ENCODE measurements at regions not wholly inside any gene's neighbourhood (a gene's known extent, or its start where the extent isn't known, plus 50 kb on each side); places are given as distances from the start of the nearest gene placed in this dataset.

DNA sequence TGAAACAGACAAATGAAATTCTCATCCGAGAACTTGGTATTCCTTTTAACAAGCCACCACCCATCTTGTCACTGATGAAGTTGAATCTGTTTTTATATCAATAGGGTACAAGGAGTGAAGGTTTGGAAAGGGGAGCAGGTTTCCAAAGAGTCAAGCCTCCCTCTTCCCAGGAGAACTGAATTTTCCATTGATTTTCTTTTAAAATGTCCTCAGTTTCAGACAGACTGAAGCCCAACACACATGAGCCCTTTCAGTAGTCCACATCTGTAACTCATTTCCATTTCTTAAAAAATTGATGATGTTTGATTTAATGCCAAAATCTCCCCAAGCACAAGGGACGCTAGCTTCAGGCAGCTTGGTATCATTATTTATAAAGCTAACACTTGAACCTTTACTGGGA, 187.7 kb downstream of the FOXB1 start:
- H2AFZ ChIP-seq (ENCODE audit: low read length) = no peak overlapping the region
- no CpG with 5 or more reads among the region's 2 CpGs for WGBS (ENCODE audit: extremely low coverage, insufficient read length, low lambda C conversion rate)
- H3K9ac ChIP-seq (ENCODE audit: extremely low read depth, insufficient read length, low read length) = no peak overlapping the region
- TF ChIP-seq, protein P1, sequence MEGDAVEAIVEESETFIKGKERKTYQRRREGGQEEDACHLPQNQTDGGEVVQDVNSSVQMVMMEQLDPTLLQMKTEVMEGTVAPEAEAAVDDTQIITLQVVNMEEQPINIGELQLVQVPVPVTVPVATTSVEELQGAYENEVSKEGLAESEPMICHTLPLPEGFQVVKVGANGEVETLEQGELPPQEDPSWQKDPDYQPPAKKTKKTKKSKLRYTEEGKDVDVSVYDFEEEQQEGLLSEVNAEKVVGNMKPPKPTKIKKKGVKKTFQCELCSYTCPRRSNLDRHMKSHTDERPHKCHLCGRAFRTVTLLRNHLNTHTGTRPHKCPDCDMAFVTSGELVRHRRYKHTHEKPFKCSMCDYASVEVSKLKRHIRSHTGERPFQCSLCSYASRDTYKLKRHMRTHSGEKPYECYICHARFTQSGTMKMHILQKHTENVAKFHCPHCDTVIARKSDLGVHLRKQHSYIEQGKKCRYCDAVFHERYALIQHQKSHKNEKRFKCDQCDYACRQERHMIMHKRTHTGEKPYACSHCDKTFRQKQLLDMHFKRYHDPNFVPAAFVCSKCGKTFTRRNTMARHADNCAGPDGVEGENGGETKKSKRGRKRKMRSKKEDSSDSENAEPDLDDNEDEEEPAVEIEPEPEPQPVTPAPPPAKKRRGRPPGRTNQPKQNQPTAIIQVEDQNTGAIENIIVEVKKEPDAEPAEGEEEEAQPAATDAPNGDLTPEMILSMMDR (conservative IDR thresholded peaks at IDR 0.05) = no peak
- H2BK5ac ChIP-seq (ENCODE audit: insufficient read length, low read length) = no peak overlapping the region
- no peaks in the 10 kb centered on the region for H3K4me1 ChIP-seq (ENCODE audit: insufficient read depth, low read length)
- peaks cover 5% of the 10 kb centered on the region for H3K9me3 ChIP-seq (ENCODE audit: control insufficient read depth, low read depth, low read length)
- no peaks in the 10 kb centered on the region for H3K23me2 ChIP-seq (ENCODE audit: insufficient read length, low read depth, low read length, poor library complexity, severe bottlenecking)
- no peak overlapping the region for H4K5ac ChIP-seq (ENCODE audit: insufficient read length, low read depth, low read length)
- peaks cover 6 to 10% of the 10 kb centered on the region in 2 experiments; a peak in 2 of 4 replicates for H3K4me1 Mint-ChIP-seq
- no peak overlapping the region for H4K91ac ChIP-seq (ENCODE audit: insufficient read length, low read depth, low read length)
- H2BK20ac ChIP-seq (ENCODE audit: low read depth, low read length, poor library complexity, severe bottlenecking) = no peak overlapping the region
- no peak overlapping the region for H3K27ac Mint-ChIP-seq
- no peaks in the 10 kb centered on the region for H3K79me2 ChIP-seq (ENCODE audit: insufficient read depth, low read length)
- H3T11ph ChIP-seq (ENCODE audit: low read length) = no peak overlapping the region
- no peaks in the 10 kb centered on the region for H3K79me1 ChIP-seq (ENCODE audit: insufficient read depth, low read depth, low read length, poor library complexity, severe bottlenecking)
- no peak overlapping the region for H4K8ac ChIP-seq (replicated peaks; ENCODE audit: insufficient read length, low read depth, low read length)
- H2AK5ac ChIP-seq (ENCODE audit: insufficient read length, low read length) = no peak overlapping the region
- H3K4me3 Mint-ChIP-seq = no peak overlapping the region
- H3K27me3 ChIP-seq (ENCODE audit: insufficient read depth, low read length) = no peaks in the 10 kb centered on the region
- no peak overlapping the region for H3K14ac ChIP-seq (ENCODE audit: insufficient read depth, low read length)
- no peaks in the 10 kb centered on the region for H3K36me3 Mint-ChIP-seq (ENCODE audit: insufficient read depth in 1 of 3, low read depth in 3 of 3)
- no peak overlapping the region for H3K23ac ChIP-seq (ENCODE audit: insufficient read length, low read depth, low read length)
- H3K27ac ChIP-seq (ENCODE audit: insufficient read length, low read depth, low read length) = no peak overlapping the region
- no peaks in the 10 kb centered on the region for H4K20me1 ChIP-seq (ENCODE audit: control insufficient read depth, insufficient read depth, insufficient read length)
- H3K9me3 Mint-ChIP-seq = peaks cover 3 to 6% of the 10 kb centered on the region in 2 experiments; a peak in 4 of 5 replicates
- H2BK120ac ChIP-seq (ENCODE audit: low read depth, low read length, poor library complexity, severe bottlenecking) = no peak overlapping the region
- no peak overlapping the region for H2BK15ac ChIP-seq (ENCODE audit: low read depth, low read length)
- H3K4me2 ChIP-seq (ENCODE audit: insufficient read depth, insufficient read length, low read length) = no peak overlapping the region
- no peak overlapping the region for H3K4ac ChIP-seq (ENCODE audit: low read depth, low read length)
- H3K56ac ChIP-seq (ENCODE audit: insufficient read length, low read depth, low read length) = no peak overlapping the region
- H3K27me3 Mint-ChIP-seq (ENCODE audit: low read depth) = no peaks in the 10 kb centered on the region
- no peak overlapping the region for H3K18ac ChIP-seq (ENCODE audit: insufficient read length, low read depth, low read length)
- H2BK12ac ChIP-seq (ENCODE audit: insufficient read length, low read depth, low read length) = no peak overlapping the region
- DNase-seq = no peak

All from H9 (cell line).